ENCODE measurements at regions not wholly inside any gene's neighbourhood (a gene's known extent, or its start where the extent isn't known, plus 50 kb on each side); places are given as distances from the start of the nearest gene placed in this dataset.

DNA sequence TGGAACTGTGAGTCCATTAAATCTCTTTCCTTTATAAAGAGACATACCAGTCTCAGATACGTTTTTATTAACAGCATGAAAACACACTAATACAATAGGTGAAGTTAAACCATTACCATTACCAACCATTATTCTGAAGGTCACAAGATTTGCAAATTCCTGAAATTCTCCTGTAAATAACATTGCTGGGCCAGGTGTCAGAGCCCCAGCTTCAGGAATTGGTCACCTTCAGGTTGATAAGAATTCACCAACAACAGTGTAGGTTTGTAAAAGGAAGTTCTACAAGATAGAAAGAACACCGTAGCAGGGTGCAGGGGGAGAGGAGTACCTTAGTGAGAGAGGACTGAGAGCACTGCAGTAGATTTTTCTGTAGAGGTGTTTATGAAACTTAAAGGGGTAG, 644.3 kb downstream of the CDY2B start:
- Histone ChIP-seq H4K20me1 (ENCODE audit: control insufficient read depth, insufficient read depth, low read depth, low read length) (no peaks in the 10 kb centered on the region), H3K79me2 (ENCODE audit: control insufficient read depth, low read length) (no peaks in the 10 kb centered on the region), H3K9me3 (ENCODE audit: control insufficient read depth, insufficient read depth, low read length) (no peaks in the 10 kb centered on the region), H3F3A (ENCODE audit: control insufficient read depth, insufficient read depth) (no peaks in the 10 kb centered on the region), H3K27ac (ENCODE audit: low read depth, low read length) (no peak overlapping the region), H3K9me2 (replicated peaks; ENCODE audit: control insufficient read depth, low read length) (no peaks in the 10 kb centered on the region), H3K4me1 (ENCODE audit: control insufficient read depth, low read length) (no peaks in the 10 kb centered on the region), H3K4me2 (ENCODE audit: low read length) (no peak overlapping the region), H3K36me3 (ENCODE audit: control insufficient read depth, low read length) (no peaks in the 10 kb centered on the region), H3K4me3 (ENCODE audit: low read length) (no peak overlapping the region), H3K27me3 (ENCODE audit: control insufficient read depth, low read length) (no peaks in the 10 kb centered on the region)
- no peak for TF ChIP-seq EZH2phosphoT487 (IDR thresholded peaks at IDR 0.05; ENCODE audit: borderline replicate concordance, low read length)
- TF ChIP-seq, protein P1, sequence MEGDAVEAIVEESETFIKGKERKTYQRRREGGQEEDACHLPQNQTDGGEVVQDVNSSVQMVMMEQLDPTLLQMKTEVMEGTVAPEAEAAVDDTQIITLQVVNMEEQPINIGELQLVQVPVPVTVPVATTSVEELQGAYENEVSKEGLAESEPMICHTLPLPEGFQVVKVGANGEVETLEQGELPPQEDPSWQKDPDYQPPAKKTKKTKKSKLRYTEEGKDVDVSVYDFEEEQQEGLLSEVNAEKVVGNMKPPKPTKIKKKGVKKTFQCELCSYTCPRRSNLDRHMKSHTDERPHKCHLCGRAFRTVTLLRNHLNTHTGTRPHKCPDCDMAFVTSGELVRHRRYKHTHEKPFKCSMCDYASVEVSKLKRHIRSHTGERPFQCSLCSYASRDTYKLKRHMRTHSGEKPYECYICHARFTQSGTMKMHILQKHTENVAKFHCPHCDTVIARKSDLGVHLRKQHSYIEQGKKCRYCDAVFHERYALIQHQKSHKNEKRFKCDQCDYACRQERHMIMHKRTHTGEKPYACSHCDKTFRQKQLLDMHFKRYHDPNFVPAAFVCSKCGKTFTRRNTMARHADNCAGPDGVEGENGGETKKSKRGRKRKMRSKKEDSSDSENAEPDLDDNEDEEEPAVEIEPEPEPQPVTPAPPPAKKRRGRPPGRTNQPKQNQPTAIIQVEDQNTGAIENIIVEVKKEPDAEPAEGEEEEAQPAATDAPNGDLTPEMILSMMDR (IDR thresholded peaks at IDR 0.05; ENCODE audit: low read depth, low read length, poor library complexity, severe bottlenecking), result no peak

DNA sequence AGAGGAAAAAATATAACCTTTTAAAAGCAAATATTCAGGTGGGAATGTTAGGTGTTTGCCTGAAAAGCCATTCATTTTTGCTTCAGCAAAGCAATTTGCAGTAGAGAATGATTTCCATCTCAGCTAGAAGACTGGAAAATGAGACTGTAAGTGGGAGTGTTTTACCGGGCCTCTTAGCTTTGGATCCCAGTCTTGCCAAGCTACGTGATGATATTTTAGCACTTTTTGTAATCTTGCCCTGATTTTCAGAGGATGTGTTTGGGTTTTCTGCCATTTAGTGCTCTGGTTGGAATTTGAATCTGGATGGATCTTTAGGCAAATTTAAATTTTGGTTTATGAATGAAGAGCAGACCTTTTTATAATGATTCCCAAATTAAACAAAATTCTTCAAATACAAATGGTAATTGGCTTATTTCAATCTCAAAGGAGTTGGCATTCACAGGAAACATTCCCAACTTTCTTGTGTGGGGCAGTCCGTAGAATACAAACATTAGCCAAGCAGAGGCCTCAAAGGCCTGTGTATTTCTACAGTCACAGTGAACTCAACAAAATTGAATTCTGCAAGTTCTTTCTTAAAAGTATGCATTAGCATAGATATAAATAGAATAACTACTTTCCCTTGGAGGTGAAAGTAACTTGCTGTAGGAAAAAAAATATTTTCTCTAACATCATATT, 646.4 kb downstream of the CDY2B start:
- Histone ChIP-seq H3K9me3 (ENCODE audit: control insufficient read depth, insufficient read depth, low read length) (no peaks in the 10 kb centered on the region), H3K36me3 (ENCODE audit: control insufficient read depth, low read length) (no peaks in the 10 kb centered on the region), H3K9me2 (replicated peaks; ENCODE audit: control insufficient read depth, low read length) (no peaks in the 10 kb centered on the region), H3K4me3 (ENCODE audit: low read length) (no peak overlapping the region), H3K27me3 (ENCODE audit: control insufficient read depth, low read length) (no peaks in the 10 kb centered on the region), H3F3A (ENCODE audit: control insufficient read depth, insufficient read depth) (no peaks in the 10 kb centered on the region), H3K4me2 (ENCODE audit: low read length) (no peak overlapping the region), H3K27ac (ENCODE audit: low read depth, low read length) (no peak overlapping the region), H4K20me1 (ENCODE audit: control insufficient read depth, insufficient read depth, low read depth, low read length) (no peaks in the 10 kb centered on the region), H3K4me1 (ENCODE audit: control insufficient read depth, low read length) (no peaks in the 10 kb centered on the region), H3K79me2 (ENCODE audit: control insufficient read depth, low read length) (no peaks in the 10 kb centered on the region)
- TF ChIP-seq EZH2phosphoT487 (IDR thresholded peaks at IDR 0.05; ENCODE audit: borderline replicate concordance, low read length), result no peak
- TF ChIP-seq, protein P1 (IDR thresholded peaks at IDR 0.05; ENCODE audit: low read depth, low read length, poor library complexity, severe bottlenecking), result no peak

DNA sequence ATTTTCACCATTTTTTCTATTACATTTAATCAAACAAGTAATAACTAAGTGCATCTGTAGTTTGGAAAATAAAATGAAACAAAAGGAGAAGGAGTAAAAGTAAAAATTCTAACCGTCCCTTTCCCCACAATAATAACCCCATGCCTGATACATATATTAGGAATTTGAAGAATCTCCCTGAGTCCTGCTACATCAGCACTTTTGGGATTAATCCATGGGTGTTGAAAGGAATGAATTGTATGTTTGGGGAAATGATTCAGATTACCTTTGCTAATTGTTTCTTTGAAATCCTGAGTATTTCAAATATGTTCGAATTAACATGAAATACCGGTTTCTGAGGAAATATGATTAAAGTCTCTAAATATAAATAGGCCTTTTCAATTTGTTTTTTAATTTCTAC, 648.0 kb downstream of the CDY2B start:
- no peaks in the 10 kb centered on the region for H3K9me2 ChIP-seq (replicated peaks; ENCODE audit: control insufficient read depth, low read length)
- H3K27ac ChIP-seq (ENCODE audit: low read depth, low read length), result no peak overlapping the region
- no peak overlapping the region for H3K4me2 ChIP-seq (ENCODE audit: low read length)
- H3K4me3 ChIP-seq (ENCODE audit: low read length), result no peak overlapping the region
- no peaks in the 10 kb centered on the region for H4K20me1 ChIP-seq (ENCODE audit: control insufficient read depth, insufficient read depth, low read depth, low read length)
- no peaks in the 10 kb centered on the region for H3K36me3 ChIP-seq (ENCODE audit: control insufficient read depth, low read length)
- TF ChIP-seq, protein P1 (IDR thresholded peaks at IDR 0.05; ENCODE audit: low read depth, low read length, poor library complexity, severe bottlenecking), result no peak
- TF ChIP-seq EZH2phosphoT487 (IDR thresholded peaks at IDR 0.05; ENCODE audit: borderline replicate concordance, low read length), result no peak
- H3K27me3 ChIP-seq (ENCODE audit: control insufficient read depth, low read length), result no peaks in the 10 kb centered on the region
- no peaks in the 10 kb centered on the region for H3K79me2 ChIP-seq (ENCODE audit: control insufficient read depth, low read length)
- H3F3A ChIP-seq (ENCODE audit: control insufficient read depth, insufficient read depth), result no peaks in the 10 kb centered on the region
- no peaks in the 10 kb centered on the region for H3K9me3 ChIP-seq (ENCODE audit: control insufficient read depth, insufficient read depth, low read length)
- H3K4me1 ChIP-seq (ENCODE audit: control insufficient read depth, low read length), result no peaks in the 10 kb centered on the region
